ENCODE measurements at regions not wholly inside any gene's neighbourhood (a gene's known extent, or its start where the extent isn't known, plus 50 kb on each side); places are given as distances from the start of the nearest gene placed in this dataset.
A peak's percentile ranks its signal among the peaks of the same experiment; 100 is the strongest.

- H3K9me3 Mint-ChIP-seq: no peaks in the 10 kb centered on the region
- no peak for ATAC-seq
- H3K4me1 Mint-ChIP-seq: no peaks in the 10 kb centered on the region
- no peak overlapping the region for H3K27ac Mint-ChIP-seq
- H3K4me3 Mint-ChIP-seq: no peak overlapping the region
- H3K27me3 Mint-ChIP-seq: peaks cover 46% of the 10 kb centered on the region
- no peaks in the 10 kb centered on the region for H3K36me3 Mint-ChIP-seq
Observed at GRCh38 chr15:99921101-99921500, 187.9 kb upstream of the LYSMD4 start.

- no peak overlapping the region for H3K27ac Mint-ChIP-seq
- no peaks in the 10 kb centered on the region for H3K4me1 Mint-ChIP-seq
- no peaks in the 10 kb centered on the region for H3K9me3 Mint-ChIP-seq
- peaks cover 43% of the 10 kb centered on the region for H3K27me3 Mint-ChIP-seq
- no peak overlapping the region for H3K4me3 Mint-ChIP-seq
- no peak for ATAC-seq
- H3K36me3 Mint-ChIP-seq: no peaks in the 10 kb centered on the region
Observed at GRCh38 chr15:99918072-99918471, 184.8 kb upstream of the LYSMD4 start.

GRCh38 chr15:99917252-99917651, 184.0 kb upstream of the LYSMD4 start:
- Mint-ChIP-seq H3K27me3 (peaks cover 40% of the 10 kb centered on the region), H3K4me3 (no peak overlapping the region)

GRCh38 chr15:99916668-99917223, 183.5 kb upstream of the LYSMD4 start:
- Mint-ChIP-seq H3K4me3 (no peak overlapping the region), H3K9me3 (peaks cover 3% of the 10 kb centered on the region), H3K27ac (no peak overlapping the region), H3K4me1 (peaks cover 5% of the 10 kb centered on the region), H3K36me3 (no peaks in the 10 kb centered on the region), H3K27me3 (peaks cover 44% of the 10 kb centered on the region)
- no peak for ATAC-seq

More at GRCh38 chr15:99917252-99917651, 184.0 kb upstream of the LYSMD4 start:
- Mint-ChIP-seq H3K36me3 (no peaks in the 10 kb centered on the region), H3K27ac (no peak overlapping the region), H3K4me1 (no peaks in the 10 kb centered on the region), H3K9me3 (peaks cover 3% of the 10 kb centered on the region)
- ATAC-seq: no peak

GRCh38 chr15:99914723-99915122, 181.5 kb upstream of the LYSMD4 start:
- H3K27ac Mint-ChIP-seq: no peak overlapping the region
- H3K4me3 Mint-ChIP-seq: no peak overlapping the region
- no peaks in the 10 kb centered on the region for H3K36me3 Mint-ChIP-seq
- H3K27me3 Mint-ChIP-seq: peaks cover 43% of the 10 kb centered on the region
- no peak for ATAC-seq
- peaks cover 3% of the 10 kb centered on the region for H3K9me3 Mint-ChIP-seq
- H3K4me1 Mint-ChIP-seq: peaks cover 7% of the 10 kb centered on the region

- peaks cover 7% of the 10 kb centered on the region for H3K4me1 Mint-ChIP-seq
- H3K9me3 Mint-ChIP-seq: peaks cover 3% of the 10 kb centered on the region
- no peaks in the 10 kb centered on the region for H3K36me3 Mint-ChIP-seq
- no peak for ATAC-seq
- H3K27ac Mint-ChIP-seq: no peak overlapping the region
- peaks cover 17% of the 10 kb centered on the region for H3K27me3 Mint-ChIP-seq
- no peak overlapping the region for H3K4me3 Mint-ChIP-seq
Observed at GRCh38 chr15:99911816-99912215, 178.6 kb upstream of the LYSMD4 start.

- Mint-ChIP-seq H3K36me3 (no peaks in the 10 kb centered on the region), H3K27me3 (peaks cover 8% of the 10 kb centered on the region), H3K27ac (no peak overlapping the region), H3K4me3 (no peak overlapping the region), H3K4me1 (peaks cover 7% of the 10 kb centered on the region), H3K9me3 (peaks cover 3% of the 10 kb centered on the region)
- ATAC-seq: no peak
Observed at GRCh38 chr15:99909592-99910295, 176.5 kb upstream of the LYSMD4 start.

GRCh38 chr15:99907698-99908097, 174.5 kb upstream of the LYSMD4 start:
- peaks cover 3% of the 10 kb centered on the region for H3K9me3 Mint-ChIP-seq
- no peaks in the 10 kb centered on the region for H3K36me3 Mint-ChIP-seq
- no peak overlapping the region for H3K4me3 Mint-ChIP-seq
- H3K27ac Mint-ChIP-seq: no peak overlapping the region
- peaks cover 7% of the 10 kb centered on the region for H3K4me1 Mint-ChIP-seq
- ATAC-seq: no peak
- peaks cover 8% of the 10 kb centered on the region for H3K27me3 Mint-ChIP-seq

GRCh38 chr15:99906793-99907192, 173.6 kb upstream of the LYSMD4 start:
- Mint-ChIP-seq H3K36me3 (no peaks in the 10 kb centered on the region), H3K4me1 (peaks cover 2% of the 10 kb centered on the region), H3K27ac (no peak overlapping the region), H3K27me3 (peaks cover 4% of the 10 kb centered on the region), H3K4me3 (no peak overlapping the region), H3K9me3 (no peaks in the 10 kb centered on the region)
- no peak for ATAC-seq

GRCh38 chr15:99906311-99906710, 173.1 kb upstream of the LYSMD4 start:
- Mint-ChIP-seq H3K36me3 (no peaks in the 10 kb centered on the region), H3K27ac (no peak overlapping the region), H3K4me1 (no peaks in the 10 kb centered on the region), H3K4me3 (no peak overlapping the region), H3K9me3 (no peaks in the 10 kb centered on the region), H3K27me3 (no peaks in the 10 kb centered on the region)
- no peak for ATAC-seq

GRCh38 chr15:99902248-99902928, 169.2 kb upstream of the LYSMD4 start:
- ATAC-seq: no peak
- no peaks in the 10 kb centered on the region for H3K27me3 Mint-ChIP-seq
- no peak overlapping the region for H3K4me3 Mint-ChIP-seq
- H3K9me3 Mint-ChIP-seq: peaks cover 8% of the 10 kb centered on the region
- H3K4me1 Mint-ChIP-seq: no peaks in the 10 kb centered on the region
- H3K27ac Mint-ChIP-seq: no peak overlapping the region
- peaks cover 6% of the 10 kb centered on the region for H3K36me3 Mint-ChIP-seq

GRCh38 chr15:99895956-99896311, 162.7 kb upstream of the LYSMD4 start:
- peaks cover 10% of the 10 kb centered on the region for H3K9me3 Mint-ChIP-seq
- no peak overlapping the region for H3K27ac Mint-ChIP-seq
- H3K27me3 Mint-ChIP-seq: no peaks in the 10 kb centered on the region
- H3K4me1 Mint-ChIP-seq: peaks cover 6% of the 10 kb centered on the region
- no peak for ATAC-seq
- peaks cover 21% of the 10 kb centered on the region for H3K36me3 Mint-ChIP-seq
- H3K4me3 Mint-ChIP-seq: no peak overlapping the region

- Mint-ChIP-seq H3K4me1 (peaks cover 6% of the 10 kb centered on the region), H3K27ac (no peak overlapping the region), H3K36me3 (peaks cover 21% of the 10 kb centered on the region), H3K9me3 (peaks cover 10% of the 10 kb centered on the region), H3K4me3 (no peak overlapping the region), H3K27me3 (no peaks in the 10 kb centered on the region)
- peak; percentile 82 for ATAC-seq
Observed at GRCh38 chr15:99895189-99895955, 162.1 kb upstream of the LYSMD4 start.

- no peaks in the 10 kb centered on the region for H3K4me1 Mint-ChIP-seq
- H3K27me3 Mint-ChIP-seq: no peaks in the 10 kb centered on the region
- no peaks in the 10 kb centered on the region for H3K9me3 Mint-ChIP-seq
- ATAC-seq: no peak
- no peak overlapping the region for H3K27ac Mint-ChIP-seq
- H3K4me3 Mint-ChIP-seq: no peak overlapping the region
- H3K36me3 Mint-ChIP-seq: peaks cover 14% of the 10 kb centered on the region
Observed at GRCh38 chr15:99878835-99879234, 145.6 kb upstream of the LYSMD4 start.

- no peak overlapping the region for H3K4me3 Mint-ChIP-seq
- no peak for ATAC-seq
- no peak overlapping the region for H3K27ac Mint-ChIP-seq
- H3K27me3 Mint-ChIP-seq: no peaks in the 10 kb centered on the region
- H3K36me3 Mint-ChIP-seq: no peaks in the 10 kb centered on the region
- no peaks in the 10 kb centered on the region for H3K9me3 Mint-ChIP-seq
- no peaks in the 10 kb centered on the region for H3K4me1 Mint-ChIP-seq
Observed at GRCh38 chr15:99873451-99873850, 140.2 kb upstream of the LYSMD4 start.

Data from stimulated activated memory B cell treated with anti-CD40 and anti-IgM and Interleukin-4, amounts not matched to agents 10 μg/mL and 1 μg/mL and 100 μg/mL, for 72 hours (primary cell).